M059J (cell line): ENCODE measurements at regions not wholly inside any gene's neighbourhood (a gene's known extent, or its start where the extent isn't known, plus 50 kb on each side); places are given as distances from the start of the nearest gene placed in this dataset.

Experiments
- DNase-seq: peaks from one replicate; pipeline ENCODE4 v3.0.0-alpha.2; 2012; ENCODE audit warnings: low read depth

DNA sequence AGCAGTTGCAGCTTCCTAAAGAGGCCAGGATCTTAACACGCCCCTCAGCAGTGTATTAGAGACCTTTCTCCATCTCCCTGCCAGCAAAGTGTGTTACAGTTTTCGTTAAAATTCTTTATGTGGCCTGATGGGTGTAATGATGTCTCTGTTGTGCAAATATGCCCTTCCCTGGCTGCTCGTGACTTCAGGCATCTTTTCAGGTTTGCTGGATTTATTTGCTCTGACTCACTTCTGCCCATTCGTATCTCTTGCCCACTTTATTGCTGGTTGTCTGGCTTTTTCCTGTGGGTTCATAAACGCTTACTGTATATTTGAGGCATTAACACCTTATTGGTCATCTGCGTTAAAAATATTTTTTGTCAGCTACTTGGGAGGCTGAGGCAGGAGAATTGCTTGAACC, 134.5 kb downstream of the ASB1 start:
- DNase-seq, result peak; percentile 37

DNA sequence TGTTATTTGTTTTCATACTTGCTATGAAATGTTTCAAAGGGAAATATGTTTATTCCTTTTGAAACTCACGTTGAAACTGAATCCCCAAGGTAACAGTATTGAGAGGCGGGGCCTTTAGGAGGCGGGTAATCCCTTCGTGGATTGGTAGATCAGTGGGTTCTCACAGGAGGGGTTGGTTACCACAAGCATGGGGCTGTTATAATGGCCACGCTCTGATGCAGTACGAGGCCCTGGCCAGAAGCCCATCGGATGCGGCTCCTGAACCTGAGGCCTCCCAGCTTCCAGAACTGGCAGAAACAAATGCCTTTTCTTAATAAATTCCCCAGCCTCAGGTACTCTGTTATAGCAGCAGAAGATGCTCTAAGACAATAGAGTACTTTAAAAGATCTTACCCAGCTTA, 135.7 kb downstream of the ASB1 start:
- DNase-seq, result no peak

DNA sequence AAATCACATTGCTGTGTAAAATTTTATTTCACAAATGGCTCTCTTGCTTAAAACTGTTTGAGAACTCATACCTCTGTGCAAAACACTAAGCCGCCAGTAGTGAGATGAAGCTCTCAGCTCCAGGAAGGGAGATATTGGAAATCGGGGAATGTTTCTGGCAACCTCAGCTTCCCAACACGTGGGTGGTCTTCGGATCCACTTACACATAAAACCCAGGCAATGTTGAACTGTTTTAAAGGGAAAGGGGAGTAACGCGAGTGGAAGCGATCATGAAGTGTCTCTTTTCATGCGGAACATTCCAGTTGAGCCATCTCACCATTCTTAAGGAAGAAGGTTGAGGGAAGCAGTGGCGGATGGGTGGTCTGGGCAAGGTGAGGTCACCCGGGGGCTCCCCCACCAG, 136.8 kb downstream of the ASB1 start:
- DNase-seq, result no peak

DNA sequence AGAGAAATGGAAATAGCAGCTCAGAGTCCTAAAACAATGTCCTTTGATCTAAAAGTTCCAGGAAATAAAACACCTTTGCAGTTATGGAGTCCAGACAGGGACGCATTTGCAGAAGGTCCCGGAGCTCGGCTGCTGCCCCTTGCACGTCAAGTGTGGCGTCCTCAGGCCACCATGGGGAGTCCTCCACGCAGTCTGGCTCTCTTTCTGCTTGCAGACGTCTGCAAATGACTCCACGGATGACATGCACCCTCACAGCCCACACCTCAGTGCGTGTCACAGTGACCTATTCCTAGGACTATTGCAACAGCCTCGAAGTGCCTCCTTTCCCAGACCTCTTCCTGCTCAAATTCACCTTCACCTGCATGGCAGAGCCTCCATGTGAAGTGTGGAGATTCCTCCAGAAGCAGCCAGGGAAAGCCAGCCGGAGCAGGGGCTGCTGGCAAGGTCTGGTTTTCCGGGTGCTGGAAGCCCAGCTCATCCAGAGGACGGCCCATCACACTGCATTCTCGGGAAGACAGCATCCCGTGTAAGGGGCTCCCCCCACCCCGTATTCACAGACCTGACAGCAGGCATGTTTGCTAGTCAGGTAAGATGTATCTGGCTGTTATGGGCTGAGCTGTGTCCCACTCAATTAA, 137.7 kb downstream of the ASB1 start:
- no peak for DNase-seq

DNA sequence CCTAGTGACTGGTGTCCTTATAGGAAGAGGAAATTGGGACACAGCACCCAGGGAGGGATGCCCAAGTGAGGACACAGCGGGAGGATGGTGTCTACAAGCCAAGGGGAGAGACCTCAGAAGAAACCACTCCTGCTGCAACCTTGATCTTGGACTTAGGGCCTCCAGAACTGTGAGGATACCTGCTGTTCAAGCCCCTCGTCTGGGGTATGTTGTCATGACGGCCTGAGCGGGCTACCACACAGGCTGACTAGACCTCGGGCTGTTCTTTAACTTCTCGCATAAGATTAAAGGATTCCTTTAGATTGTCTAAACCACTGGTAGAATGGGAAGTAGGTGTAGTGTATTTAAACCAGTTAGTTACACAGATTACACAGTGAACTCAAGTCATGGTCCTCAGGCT, 138.3 kb downstream of the ASB1 start:
- DNase-seq, result no peak

DNA sequence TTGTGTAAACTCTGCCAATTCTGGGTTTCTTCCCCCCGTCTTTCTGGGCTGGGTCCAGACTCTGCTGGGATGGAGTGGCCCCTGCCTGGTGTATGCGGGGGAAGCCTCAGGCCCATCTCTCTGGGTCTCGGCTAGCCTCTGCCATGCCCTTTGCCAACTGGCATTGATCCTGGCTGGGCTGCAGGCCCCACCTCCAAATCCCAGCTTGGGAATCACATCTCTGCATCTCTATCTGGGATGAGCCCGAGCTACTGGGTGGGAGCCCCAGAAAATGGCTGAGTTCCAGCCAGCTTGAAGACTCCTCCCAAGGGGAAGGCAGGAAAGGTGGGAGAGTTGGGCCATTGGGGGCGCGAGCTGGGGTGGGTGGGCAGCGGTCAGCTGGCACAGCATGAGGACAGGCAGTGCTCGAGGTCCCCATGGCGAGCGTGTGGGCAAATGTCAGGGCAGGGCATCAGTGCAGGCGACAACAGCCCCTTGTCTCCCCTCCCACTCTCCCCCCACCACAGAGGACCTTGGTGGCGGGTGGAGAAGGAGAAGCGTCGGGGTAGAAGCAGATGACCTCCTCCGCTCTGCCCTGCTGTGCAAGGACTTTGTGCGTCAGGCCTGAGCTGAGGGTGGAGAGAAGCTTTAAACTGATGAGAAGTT, 139.4 kb downstream of the ASB1 start:
- no peak for DNase-seq

DNA sequence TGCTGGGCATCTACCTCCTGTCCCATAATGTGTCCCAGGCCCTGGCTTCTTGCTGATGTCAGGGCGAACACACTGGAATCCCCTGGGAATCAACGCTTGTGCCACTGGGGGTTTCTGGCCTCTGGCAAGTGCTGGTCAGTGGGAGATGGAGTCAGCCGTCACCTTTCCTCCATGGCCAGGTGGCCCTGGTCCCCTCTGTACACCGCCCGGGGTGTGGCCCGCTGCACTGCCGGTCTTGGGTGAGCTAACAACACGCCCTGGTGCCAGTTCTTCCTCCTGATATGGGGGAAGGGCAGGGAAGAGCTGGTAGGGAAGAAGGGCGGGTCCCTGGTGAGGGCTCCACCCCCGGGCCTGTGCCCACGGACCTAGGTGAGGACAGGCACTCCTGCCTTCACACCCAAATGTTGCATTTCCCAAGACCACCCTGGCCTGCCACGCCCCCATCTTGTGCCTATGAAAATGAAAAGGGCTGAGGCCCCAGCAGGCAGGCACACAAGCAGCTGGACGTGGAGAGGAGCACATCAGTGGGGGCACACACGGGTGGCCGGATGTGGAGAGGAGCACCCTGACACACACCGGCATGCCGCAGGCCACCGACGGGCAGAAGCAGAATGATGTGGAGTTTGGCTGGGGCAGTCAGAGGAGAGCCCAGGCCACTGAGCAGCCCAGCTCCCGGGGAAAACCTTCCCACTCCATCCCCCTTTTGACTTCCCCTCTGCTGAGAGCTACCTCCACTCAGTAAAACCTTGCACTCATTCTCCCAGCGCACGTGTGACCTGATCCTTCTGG, 140.5 kb downstream of the ASB1 start:
- no peak for DNase-seq

DNA sequence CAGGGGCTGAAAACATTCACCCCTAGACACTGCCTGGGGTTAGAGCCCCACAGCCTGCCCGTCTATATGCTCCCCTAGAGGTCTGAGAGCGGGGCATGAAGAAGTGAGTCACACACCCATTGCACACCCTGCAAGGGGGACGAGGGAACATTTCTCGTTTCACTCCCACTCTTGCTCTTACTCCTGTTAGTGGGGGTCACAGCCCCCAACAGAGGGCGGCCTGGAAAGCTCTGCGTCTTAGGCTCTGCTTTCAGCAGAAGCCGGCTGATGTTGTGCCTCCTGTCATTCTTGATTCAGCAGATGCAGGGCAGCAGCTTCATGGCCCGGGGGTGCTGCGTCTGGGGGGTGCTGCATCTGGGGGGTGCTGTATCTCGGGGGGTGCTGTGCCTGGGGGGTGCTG, 141.3 kb downstream of the ASB1 start:
- no peak for DNase-seq

DNA sequence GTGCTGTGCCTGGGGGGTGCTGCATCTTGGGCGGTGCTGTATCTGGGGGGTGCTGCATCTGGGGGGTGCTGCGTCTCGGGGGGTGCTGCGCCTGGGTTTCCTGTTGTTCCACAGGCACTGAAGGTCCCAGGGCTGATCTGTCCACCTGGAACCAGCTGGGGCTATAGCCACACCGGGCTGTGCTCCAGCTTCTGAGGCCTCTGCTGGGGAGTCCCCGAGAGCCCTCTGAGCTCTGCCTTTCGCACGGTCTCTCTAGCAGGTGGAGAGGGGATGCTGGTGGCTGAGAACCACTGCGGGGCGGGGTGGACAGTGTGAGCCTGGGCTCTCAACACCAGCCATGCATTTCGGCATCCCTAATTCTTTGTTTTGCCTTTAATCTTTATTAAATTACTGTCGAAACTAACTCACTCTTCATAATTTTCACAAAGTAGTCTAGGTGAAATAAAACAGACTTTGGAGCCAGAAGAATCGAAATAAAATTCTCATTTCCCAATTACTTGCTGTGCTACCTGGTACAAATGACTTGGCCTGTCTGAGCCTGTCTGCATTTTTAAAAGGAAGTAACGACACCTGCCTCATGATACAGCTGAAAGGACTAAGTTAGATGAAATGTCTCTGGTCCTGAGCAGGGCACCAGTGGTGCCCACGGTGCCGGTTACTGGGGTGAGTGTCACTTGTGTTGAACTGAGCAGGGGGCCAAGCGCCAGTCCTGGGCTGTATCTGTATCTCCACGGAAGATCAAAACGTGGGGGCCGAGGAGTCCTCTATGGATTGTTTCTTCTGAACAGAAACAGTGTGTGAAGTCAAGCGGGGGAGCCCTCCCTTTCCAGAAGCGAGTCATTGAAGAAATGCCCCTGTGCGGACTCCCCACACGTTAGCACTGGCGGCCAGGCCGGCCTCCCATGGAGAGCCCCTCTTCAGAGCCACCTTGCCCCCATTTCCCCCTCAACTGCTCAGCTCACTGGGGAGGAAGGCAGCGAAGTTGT, 142.0 kb downstream of the ASB1 start:
- DNase-seq, result no peak

DNA sequence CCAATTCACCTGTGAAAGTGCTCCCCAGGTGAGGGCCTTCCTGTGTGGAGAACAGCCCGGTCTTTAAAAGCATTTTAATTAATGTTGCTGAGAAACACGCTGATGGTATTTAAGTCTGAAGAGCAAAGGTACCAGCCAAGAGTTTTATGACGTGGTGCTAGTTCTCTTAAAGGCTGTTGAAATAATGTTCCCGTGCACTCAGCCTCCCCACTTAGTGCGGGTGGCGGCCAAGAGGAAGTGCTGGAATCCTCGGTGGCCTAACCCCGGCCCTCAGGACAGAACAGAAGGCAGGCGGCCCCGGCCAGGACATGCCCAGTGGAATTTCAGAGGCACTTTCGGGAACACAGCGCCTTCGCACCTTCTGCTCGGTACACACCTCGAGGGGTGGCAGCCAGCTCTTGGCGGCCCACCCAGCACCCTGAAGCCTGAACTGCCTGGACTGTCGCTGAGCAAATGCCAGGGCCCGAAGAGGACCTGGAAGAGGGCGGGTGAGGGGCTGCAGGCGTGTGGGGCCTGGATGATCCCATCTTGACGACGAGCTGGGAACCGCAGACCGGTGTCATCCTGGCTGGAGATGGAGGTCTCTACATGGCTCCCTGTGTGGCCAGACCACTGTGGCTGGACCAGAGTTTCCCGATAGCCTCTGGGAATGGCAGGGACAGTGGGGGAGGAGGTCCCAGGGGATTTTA, 142.9 kb downstream of the ASB1 start:
- DNase-seq, result no peak

DNA sequence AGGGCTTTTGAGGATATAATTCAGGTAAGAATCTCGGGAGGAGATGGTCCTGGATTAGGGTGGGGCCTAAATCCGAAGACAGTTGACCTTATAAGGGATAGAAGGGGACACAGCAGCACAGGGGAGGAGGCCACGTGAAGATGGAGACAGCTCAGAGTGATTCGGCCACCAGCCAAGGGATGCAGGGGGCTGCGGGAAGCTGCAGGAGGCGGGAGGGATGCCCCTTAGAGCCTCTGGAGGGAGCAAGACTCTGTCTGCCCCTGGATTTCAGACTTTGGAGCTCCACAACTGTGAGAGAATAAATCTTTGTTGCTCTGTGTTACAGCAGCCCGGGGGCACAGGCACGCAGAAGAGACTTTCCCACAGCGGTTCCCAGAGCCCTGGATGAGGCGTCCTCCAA, 143.7 kb downstream of the ASB1 start:
- no peak for DNase-seq

DNA sequence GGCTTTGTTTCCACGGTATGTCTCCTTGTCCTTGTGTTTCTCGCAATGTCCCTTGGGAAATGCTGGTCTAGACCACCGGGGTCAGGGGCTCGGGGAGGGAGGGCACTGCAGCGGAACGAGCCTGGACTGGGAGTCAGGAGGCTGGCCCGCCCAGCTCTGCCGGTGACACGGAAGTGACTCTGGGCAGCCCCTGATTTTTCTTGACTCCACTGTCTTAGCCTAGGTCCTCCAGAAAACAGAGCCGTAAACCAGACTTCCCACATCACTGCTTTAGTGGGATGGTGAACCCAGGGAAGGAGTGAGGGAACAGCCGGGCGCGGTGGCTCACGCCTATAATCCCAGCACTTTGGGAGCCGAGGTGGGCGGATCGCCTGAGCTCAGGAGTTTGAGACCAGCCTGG, 144.2 kb downstream of the ASB1 start:
- no peak for DNase-seq

DNA sequence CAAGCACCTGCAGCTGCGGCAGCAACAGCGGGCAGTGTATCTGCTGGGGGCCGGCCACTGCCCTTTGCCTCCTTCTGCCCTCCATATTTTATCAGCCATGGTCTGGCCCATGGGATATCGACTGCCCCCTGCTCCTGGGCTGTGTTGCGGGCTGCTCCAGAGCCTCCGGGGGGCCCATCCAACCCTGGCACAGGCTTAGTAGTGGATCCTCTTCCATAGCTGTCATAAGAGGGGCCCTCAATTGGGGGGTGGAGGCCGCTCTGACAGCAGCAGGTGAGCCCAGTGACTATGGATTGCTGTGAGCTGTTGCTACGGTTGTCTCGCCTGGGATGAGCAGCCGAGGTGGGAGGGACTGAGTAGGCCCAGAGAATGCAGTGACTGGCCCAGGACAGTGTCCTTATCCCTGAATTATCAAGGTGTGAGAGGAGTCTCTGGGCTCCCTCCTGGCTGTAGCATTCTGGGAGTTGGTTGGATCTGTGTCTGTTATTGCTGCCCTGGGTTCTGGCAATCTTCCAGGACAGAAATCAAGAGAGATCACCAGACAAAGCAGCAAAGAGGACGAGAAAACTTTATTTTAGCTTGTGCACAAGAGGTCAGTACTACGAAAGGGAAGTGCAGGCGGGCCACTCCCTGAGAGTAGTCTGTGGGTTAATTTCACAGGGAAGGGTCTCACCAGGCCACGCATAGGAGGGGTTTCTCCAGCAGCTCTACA, 145.1 kb downstream of the ASB1 start:
- DNase-seq, result no peak

DNA sequence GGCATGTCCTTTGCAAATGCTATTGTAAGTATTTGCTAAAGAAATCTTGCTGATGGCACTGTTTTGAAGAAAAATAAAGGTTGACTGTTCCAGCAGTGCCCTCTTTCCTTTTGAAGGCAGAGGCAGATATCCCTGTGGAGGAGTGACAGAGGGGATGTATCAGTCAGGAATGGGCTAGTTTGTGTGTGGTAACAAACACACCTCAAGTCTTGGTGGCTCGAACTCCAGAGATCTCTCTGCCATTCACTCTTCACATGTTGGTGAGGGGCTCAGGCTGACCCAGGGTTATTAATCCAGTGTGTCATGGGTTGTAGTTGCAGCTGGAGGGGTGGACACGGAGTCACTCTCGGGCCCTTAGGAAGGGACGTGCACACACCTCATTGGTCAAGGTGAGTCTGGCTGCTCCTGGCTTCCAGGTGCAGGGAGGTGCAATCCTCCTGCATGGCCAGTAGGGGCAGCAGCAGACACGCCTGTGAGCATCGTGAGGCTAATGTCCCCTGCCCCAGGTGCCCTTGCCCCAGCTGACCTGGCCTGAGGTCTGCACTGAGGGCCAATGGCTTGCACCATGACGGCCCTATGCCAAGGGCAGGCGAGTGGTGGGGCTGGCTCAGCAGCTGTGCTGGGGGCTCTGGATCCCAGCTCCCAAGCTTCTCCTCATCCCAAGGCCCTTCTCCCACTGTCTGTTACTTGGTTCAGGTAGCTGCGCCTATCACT, 146.5 kb downstream of the ASB1 start:
- DNase-seq, result no peak

DNA sequence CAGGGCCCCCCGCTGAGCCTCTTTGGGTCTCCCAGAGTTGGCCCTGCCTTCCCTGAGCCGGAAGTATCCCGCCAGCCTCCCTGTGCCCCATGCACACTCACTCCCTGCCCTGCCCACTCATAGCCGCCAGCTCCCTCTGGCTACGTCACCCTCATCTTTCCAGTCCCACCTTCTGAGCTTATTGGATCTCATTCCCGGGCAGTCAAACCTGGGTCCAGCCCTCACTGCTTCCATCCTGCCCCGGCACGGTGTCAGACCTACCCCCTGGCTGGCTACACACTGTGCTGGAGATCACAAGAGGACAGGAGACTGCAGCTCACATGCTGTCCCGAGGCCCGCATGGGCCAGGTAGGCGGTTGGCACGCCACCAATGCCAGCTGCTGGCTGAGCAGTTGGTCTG, 147.2 kb downstream of the ASB1 start:
- no peak for DNase-seq

DNA sequence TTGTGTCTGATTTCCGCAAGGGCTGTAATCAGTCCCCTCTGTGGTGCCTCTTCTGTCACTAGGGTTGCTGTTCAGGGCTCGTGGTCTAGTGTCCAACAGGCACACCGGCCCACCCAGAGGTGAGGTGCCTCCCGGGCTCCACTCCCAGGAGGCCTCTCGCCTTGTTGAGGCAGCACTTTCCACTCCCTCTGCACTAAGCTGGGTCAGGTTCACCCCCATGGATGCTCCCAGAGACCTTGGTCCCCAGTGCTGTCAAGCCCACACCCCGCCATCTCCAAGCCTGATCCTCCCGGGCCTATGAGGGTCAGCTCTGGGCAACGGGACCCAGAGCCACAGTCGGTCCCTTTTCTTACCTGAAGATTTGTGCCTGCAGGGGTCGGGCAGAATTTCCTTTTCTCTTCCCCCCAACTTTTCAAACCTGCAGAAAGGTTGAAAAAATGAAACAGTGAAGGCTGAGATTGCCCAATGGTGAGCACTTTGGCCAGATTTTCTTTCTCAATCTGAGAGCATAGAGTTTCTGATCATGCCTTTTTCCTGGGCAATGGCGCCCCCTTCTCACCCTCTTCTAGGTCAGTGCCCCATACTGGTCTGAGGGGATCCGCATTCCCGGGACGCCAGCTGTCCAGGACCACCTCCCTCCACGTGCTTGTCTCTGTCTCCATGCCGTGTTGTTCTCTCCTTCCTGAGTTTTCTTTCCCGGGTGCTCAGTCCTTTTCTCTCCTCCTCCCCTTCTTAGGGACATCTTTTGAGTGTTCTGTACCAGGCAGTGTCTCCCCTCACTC, 148.0 kb downstream of the ASB1 start:
- DNase-seq, result no peak

DNA sequence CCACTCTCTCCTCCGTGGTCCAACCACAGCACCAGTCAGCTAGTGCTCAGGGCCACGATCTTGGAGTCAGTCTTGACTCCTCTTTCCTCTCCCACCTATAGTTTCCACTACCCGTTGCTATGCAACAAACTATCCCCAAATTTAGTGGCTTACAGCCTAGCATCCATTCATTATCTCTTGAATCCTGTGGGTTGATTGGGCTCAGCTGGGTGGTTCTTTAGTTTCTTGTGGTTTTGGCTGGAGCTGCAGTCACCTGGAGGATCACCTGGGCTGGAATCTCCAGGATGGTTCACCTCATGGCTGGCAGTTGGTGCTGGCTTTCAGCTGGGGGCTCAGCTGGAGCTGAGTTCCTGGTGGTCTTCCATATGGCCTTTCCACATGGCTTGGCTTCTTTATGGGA, 149.9 kb downstream of the ASB1 start:
- no peak for DNase-seq

DNA sequence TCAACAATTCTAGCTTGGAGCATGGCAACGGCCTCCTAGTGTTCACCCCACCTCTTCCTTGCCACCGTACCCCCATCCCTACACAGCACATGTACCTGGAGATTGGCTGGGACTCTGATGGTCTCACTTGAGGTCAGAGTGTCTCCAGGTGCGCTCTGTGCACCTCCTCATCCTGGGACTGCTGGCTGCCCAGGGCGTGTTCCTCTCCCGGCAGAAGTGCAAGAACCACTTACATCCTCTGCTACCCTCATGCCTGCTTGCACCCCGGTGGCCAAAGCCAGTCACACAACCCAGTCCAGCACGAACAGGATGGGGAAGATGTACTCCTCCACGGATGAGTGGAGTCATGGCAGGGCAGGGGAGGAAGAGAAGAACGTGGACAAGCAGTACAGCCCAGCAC, 151.5 kb downstream of the ASB1 start:
- DNase-seq, result no peak

DNA sequence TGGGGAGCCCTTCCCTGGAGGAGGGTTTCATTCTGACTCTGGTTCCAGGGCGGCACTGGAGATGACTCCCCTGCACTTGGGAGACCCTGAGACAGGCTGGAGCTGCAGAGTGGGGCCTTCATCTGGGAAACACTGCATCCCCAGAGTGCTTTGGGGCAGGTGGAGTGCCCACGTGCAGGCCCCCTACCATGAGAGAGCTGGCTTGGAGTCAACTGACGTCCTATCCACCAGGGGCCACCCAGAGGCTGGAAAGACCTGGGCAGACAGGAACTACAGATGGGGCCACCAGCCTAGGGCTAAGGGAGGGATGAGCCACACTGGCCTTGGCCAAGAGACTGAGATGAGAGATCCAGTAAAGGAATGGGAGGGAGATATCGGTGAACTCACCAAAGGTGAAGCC, 153.8 kb downstream of the ASB1 start:
- no peak for DNase-seq
